ENCODE measurements at regions not wholly inside any gene's neighbourhood (a gene's known extent, or its start where the extent isn't known, plus 50 kb on each side); places are given as distances from the start of the nearest gene placed in this dataset.
"Not testable (repeated sequence)": the region's sequence is repeated elsewhere in the genome, so short reads cannot be mapped to it uniquely, and the experiment has no call there.

- no peak for DNase-seq (ENCODE audit: low read depth, low spot score)
- Histone ChIP-seq H3K9ac (ENCODE audit: insufficient read length, low read depth) (no peak overlapping the region), H3K27me3 (ENCODE audit: insufficient read depth, insufficient read length) (no peaks in the 10 kb centered on the region), H3K4me3 (ENCODE audit: insufficient read length, low read depth) (no peak overlapping the region), H3K36me3 (ENCODE audit: insufficient read depth, insufficient read length, low read length) (no peaks in the 10 kb centered on the region), H3K9me3 (ENCODE audit: insufficient read depth, low read length) (no peaks in the 10 kb centered on the region), H3K4me1 (ENCODE audit: insufficient read depth, insufficient read length) (no peaks in the 10 kb centered on the region)
- TF ChIP-seq SUZ12 (IDR thresholded peaks at IDR 0.05; ENCODE audit: extremely low read depth, insufficient read depth, insufficient read length) = no peak
Observed at GRCh38 chr9:28502189-28502588, 928.9 kb upstream of the C9orf72 start.

- H3K9me3 ChIP-seq (ENCODE audit: insufficient read depth, low read length) = no peaks in the 10 kb centered on the region
- H3K9ac ChIP-seq (ENCODE audit: insufficient read length, low read depth) = no peak overlapping the region
- no peaks in the 10 kb centered on the region for H3K36me3 ChIP-seq (ENCODE audit: insufficient read depth, insufficient read length, low read length)
- DNase-seq (ENCODE audit: low read depth, low spot score) = no peak
- no peak overlapping the region for H3K4me3 ChIP-seq (ENCODE audit: insufficient read length, low read depth)
- no peak for TF ChIP-seq SUZ12 (IDR thresholded peaks at IDR 0.05; ENCODE audit: extremely low read depth, insufficient read depth, insufficient read length)
- no peak for TF ChIP-seq YY1 (IDR thresholded peaks at IDR 0.05; ENCODE audit: insufficient read depth, insufficient read length)
- TF ChIP-seq ZNF274 (IDR thresholded peaks at IDR 0.05; ENCODE audit: low read depth, low read length) = no peak
- no peaks in the 10 kb centered on the region for H3K27me3 ChIP-seq (ENCODE audit: insufficient read depth, insufficient read length)
- H3K4me1 ChIP-seq (ENCODE audit: insufficient read depth, insufficient read length) = no peaks in the 10 kb centered on the region
Observed at GRCh38 chr9:28502741-28503140, 929.5 kb upstream of the C9orf72 start.

GRCh38 chr9:28503573-28503972 lies 930.3 kb upstream of the C9orf72 start:
- no peaks in the 10 kb centered on the region for H3K9me3 ChIP-seq (ENCODE audit: insufficient read depth, low read length)
- no peaks in the 10 kb centered on the region for H3K4me1 ChIP-seq (ENCODE audit: insufficient read depth, insufficient read length)
- H3K9ac ChIP-seq (ENCODE audit: insufficient read length, low read depth) = no peak overlapping the region
- TF ChIP-seq ZNF274 (IDR thresholded peaks at IDR 0.05; ENCODE audit: low read depth, low read length) = no peak
- TF ChIP-seq YY1 (IDR thresholded peaks at IDR 0.05; ENCODE audit: insufficient read depth, insufficient read length) = no peak
- H3K27me3 ChIP-seq (ENCODE audit: insufficient read depth, insufficient read length) = no peaks in the 10 kb centered on the region
- H3K36me3 ChIP-seq (ENCODE audit: insufficient read depth, insufficient read length, low read length) = no peaks in the 10 kb centered on the region
- no peak overlapping the region for H3K4me3 ChIP-seq (ENCODE audit: insufficient read length, low read depth)
- no peak for DNase-seq (ENCODE audit: low read depth, low spot score)

- Histone ChIP-seq H3K4me3 (ENCODE audit: insufficient read length, low read depth) (no peak overlapping the region), H3K4me1 (ENCODE audit: insufficient read depth, insufficient read length) (no peaks in the 10 kb centered on the region), H3K9ac (ENCODE audit: insufficient read length, low read depth) (no peak overlapping the region), H3K27me3 (ENCODE audit: insufficient read depth, insufficient read length) (no peaks in the 10 kb centered on the region), H3K9me3 (ENCODE audit: insufficient read depth, low read length) (no peaks in the 10 kb centered on the region), H3K36me3 (ENCODE audit: insufficient read depth, insufficient read length, low read length) (no peaks in the 10 kb centered on the region)
- TF ChIP-seq SUZ12 (IDR thresholded peaks at IDR 0.05; ENCODE audit: extremely low read depth, insufficient read depth, insufficient read length) (no peak), ZNF274 (IDR thresholded peaks at IDR 0.05; ENCODE audit: low read depth, low read length) (no peak), YY1 (IDR thresholded peaks at IDR 0.05; ENCODE audit: insufficient read depth, insufficient read length) (no peak)
- no peak for DNase-seq (ENCODE audit: low read depth, low spot score)
Observed at GRCh38 chr9:28518439-28518838, 945.2 kb upstream of the C9orf72 start.

GRCh38 chr9:28524309-28524708 lies 951.0 kb upstream of the C9orf72 start:
- not testable (repeated sequence) for H3K36me3 ChIP-seq (ENCODE audit: insufficient read depth, insufficient read length, low read length); H3K4me1 ChIP-seq (ENCODE audit: insufficient read depth, insufficient read length); H3K4me3 ChIP-seq (ENCODE audit: insufficient read length, low read depth); DNase-seq (ENCODE audit: low read depth, low spot score); H3K9me3 ChIP-seq (ENCODE audit: insufficient read depth, low read length); H3K27me3 ChIP-seq (ENCODE audit: insufficient read depth, insufficient read length); H3K9ac ChIP-seq (ENCODE audit: insufficient read length, low read depth)

- Histone ChIP-seq H3K4me1 (ENCODE audit: insufficient read depth, insufficient read length) (no peaks in the 10 kb centered on the region), H3K4me3 (ENCODE audit: insufficient read length, low read depth) (no peak overlapping the region), H3K9ac (ENCODE audit: insufficient read length, low read depth) (no peak overlapping the region), H3K27me3 (ENCODE audit: insufficient read depth, insufficient read length) (no peaks in the 10 kb centered on the region), H3K9me3 (ENCODE audit: insufficient read depth, low read length) (no peaks in the 10 kb centered on the region), H3K36me3 (ENCODE audit: insufficient read depth, insufficient read length, low read length) (no peaks in the 10 kb centered on the region)
- DNase-seq (ENCODE audit: low read depth, low spot score) = no peak
- TF ChIP-seq SUZ12 (IDR thresholded peaks at IDR 0.05; ENCODE audit: extremely low read depth, insufficient read depth, insufficient read length) = no peak
- TF ChIP-seq YY1 (IDR thresholded peaks at IDR 0.05; ENCODE audit: insufficient read depth, insufficient read length) = no peak
- TF ChIP-seq ZNF274 (IDR thresholded peaks at IDR 0.05; ENCODE audit: low read depth, low read length) = no peak
Observed at GRCh38 chr9:28528049-28528448, 954.8 kb upstream of the C9orf72 start.

- TF ChIP-seq ZNF274 (IDR thresholded peaks at IDR 0.05; ENCODE audit: low read depth, low read length) (no peak), YY1 (IDR thresholded peaks at IDR 0.05; ENCODE audit: insufficient read depth, insufficient read length) (no peak), SUZ12 (IDR thresholded peaks at IDR 0.05; ENCODE audit: extremely low read depth, insufficient read depth, insufficient read length) (no peak)
- no peak for DNase-seq (ENCODE audit: low read depth, low spot score)
Observed at GRCh38 chr9:28538132-28538531, 964.9 kb upstream of the C9orf72 start.

GRCh38 chr9:28539434-28540070 lies 966.3 kb upstream of the C9orf72 start:
- no peaks in the 10 kb centered on the region for H3K9me3 ChIP-seq (ENCODE audit: insufficient read depth, low read length)
- no peak overlapping the region for H3K4me3 ChIP-seq (ENCODE audit: insufficient read length, low read depth)
- no peak for TF ChIP-seq SUZ12 (IDR thresholded peaks at IDR 0.05; ENCODE audit: extremely low read depth, insufficient read depth, insufficient read length)
- TF ChIP-seq YY1 (IDR thresholded peaks at IDR 0.05; ENCODE audit: insufficient read depth, insufficient read length) = no peak
- no peak for TF ChIP-seq ZNF274 (IDR thresholded peaks at IDR 0.05; ENCODE audit: low read depth, low read length)
- no peaks in the 10 kb centered on the region for H3K27me3 ChIP-seq (ENCODE audit: insufficient read depth, insufficient read length)
- no peak overlapping the region for H3K9ac ChIP-seq (ENCODE audit: insufficient read length, low read depth)
- DNase-seq (ENCODE audit: low read depth, low spot score) = no peak
- no peaks in the 10 kb centered on the region for H3K36me3 ChIP-seq (ENCODE audit: insufficient read depth, insufficient read length, low read length)
- H3K4me1 ChIP-seq (ENCODE audit: insufficient read depth, insufficient read length) = no peaks in the 10 kb centered on the region

More at GRCh38 chr9:28538132-28538531, 964.9 kb upstream of the C9orf72 start:
- H3K4me3 ChIP-seq (ENCODE audit: insufficient read length, low read depth) = no peak overlapping the region
- no peaks in the 10 kb centered on the region for H3K27me3 ChIP-seq (ENCODE audit: insufficient read depth, insufficient read length)
- no peaks in the 10 kb centered on the region for H3K36me3 ChIP-seq (ENCODE audit: insufficient read depth, insufficient read length, low read length)
- H3K4me1 ChIP-seq (ENCODE audit: insufficient read depth, insufficient read length) = no peaks in the 10 kb centered on the region
- no peak overlapping the region for H3K9ac ChIP-seq (ENCODE audit: insufficient read length, low read depth)
- no peaks in the 10 kb centered on the region for H3K9me3 ChIP-seq (ENCODE audit: insufficient read depth, low read length)

All from NT2/D1 (cell line).